D721Med (cell line): ENCODE measurements at regions not wholly inside any gene's neighbourhood (a gene's known extent, or its start where the extent isn't known, plus 50 kb on each side); places are given as distances from the start of the nearest gene placed in this dataset.

ENCODE experiments used
- DNase-seq: peaks from one replicate; pipeline ENCODE4 v3.0.0; 2011; ENCODE audit warnings: low spot score; ENCODE audit not compliant: insufficient read length
- FAIRE-seq: peaks from 2 replicates; lab custom pipeline; 2011; peaks lifted over from hg19 to GRCh38; lab: Jason Lieb, UNC
- TF ChIP-seq, protein P1 (sequence below): IDR thresholded peaks from 2 replicates; pipeline ENCODE4 v1.5.1; 2012; ENCODE audit warnings: mild to moderate bottlenecking, control low read depth; ENCODE audit not compliant: insufficient read depth; ENCODE audit errors: missing control alignments

DNA sequence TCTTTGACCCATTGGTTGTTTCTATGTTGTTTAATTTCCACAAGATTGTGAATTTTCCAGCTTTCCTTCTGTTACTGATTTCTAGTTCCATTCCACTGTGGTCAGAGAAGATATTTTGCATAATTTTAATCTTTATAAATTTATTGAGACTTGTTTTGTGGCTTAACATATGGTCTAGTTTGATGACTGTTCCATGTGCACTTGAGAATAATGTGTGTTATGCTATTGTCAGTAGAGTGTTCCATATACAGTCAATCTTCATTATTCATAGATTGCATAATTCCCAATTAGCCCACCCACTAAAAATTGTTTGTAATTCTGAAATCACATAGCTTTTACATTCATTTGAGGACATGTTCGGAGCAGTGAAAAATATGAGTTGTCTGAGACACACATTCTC lies 346.1 kb upstream of the DDI1 start:
- FAIRE-seq (no peak), DNase-seq (no peak)
- TF ChIP-seq, protein P1, sequence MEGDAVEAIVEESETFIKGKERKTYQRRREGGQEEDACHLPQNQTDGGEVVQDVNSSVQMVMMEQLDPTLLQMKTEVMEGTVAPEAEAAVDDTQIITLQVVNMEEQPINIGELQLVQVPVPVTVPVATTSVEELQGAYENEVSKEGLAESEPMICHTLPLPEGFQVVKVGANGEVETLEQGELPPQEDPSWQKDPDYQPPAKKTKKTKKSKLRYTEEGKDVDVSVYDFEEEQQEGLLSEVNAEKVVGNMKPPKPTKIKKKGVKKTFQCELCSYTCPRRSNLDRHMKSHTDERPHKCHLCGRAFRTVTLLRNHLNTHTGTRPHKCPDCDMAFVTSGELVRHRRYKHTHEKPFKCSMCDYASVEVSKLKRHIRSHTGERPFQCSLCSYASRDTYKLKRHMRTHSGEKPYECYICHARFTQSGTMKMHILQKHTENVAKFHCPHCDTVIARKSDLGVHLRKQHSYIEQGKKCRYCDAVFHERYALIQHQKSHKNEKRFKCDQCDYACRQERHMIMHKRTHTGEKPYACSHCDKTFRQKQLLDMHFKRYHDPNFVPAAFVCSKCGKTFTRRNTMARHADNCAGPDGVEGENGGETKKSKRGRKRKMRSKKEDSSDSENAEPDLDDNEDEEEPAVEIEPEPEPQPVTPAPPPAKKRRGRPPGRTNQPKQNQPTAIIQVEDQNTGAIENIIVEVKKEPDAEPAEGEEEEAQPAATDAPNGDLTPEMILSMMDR: no peak

DNA sequence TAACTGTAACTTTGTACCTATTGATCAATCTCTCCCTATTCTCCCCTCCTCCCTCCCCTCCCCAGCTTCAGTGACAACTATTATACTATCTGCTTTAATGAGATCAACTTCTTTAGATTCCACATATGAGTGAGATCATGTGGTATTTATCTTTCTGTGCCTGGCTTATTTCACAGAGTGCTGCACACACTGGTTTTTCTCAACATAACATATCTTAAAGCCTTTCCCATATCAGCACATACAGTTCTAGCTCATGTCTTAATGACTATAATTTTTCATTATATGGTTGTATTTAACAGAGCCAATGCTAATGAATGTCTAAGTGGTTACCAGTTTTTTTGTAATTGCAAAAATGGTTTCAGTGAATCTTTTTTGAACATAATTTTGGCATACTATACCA lies 340.3 kb upstream of the DDI1 start:
- FAIRE-seq (no peak), DNase-seq (no peak)
- TF ChIP-seq, protein P1: no peak

DNA sequence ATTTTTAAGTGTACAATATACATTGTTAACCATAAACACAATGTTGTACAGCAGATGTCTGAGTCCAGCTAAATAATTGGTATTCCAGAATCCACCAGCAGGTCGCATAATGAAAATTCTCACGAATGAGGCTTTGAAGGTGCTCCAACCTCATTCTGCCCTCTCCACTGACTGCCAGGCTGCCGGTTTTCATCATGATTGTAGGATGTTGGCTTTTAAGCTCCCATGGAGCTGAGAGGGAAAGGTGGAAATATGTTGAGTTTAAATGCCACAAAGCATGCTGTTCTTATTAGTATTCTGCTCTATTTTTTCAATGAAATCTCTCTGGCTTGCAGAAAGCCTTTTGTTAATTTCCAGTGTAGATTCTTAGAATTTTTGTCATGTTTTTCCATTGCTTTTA lies 337.2 kb upstream of the DDI1 start:
- FAIRE-seq (no peak), DNase-seq (no peak)
- TF ChIP-seq, protein P1: no peak

DNA sequence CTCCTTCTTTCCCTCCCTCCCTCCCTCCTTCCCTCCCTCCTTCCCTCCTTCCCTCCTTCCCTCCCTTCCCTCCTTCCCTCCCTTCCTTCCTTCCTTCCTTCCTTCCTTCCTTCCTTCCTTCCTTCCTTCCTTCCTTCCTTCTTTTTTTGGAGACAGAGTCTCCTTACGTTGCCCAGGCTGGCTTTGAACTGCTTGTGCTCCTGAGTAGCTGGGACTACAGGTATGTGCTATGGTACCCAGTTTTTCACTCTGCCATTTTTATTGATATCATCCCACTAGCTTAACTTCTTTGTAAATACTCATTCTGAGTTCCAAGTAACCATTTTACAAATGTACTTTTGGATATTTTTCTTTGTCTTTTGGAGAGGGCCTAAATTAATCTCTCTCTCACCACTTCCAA lies 336.8 kb upstream of the DDI1 start:
- DNase-seq (no peak), FAIRE-seq (no peak)
- TF ChIP-seq, protein P1: no peak

DNA sequence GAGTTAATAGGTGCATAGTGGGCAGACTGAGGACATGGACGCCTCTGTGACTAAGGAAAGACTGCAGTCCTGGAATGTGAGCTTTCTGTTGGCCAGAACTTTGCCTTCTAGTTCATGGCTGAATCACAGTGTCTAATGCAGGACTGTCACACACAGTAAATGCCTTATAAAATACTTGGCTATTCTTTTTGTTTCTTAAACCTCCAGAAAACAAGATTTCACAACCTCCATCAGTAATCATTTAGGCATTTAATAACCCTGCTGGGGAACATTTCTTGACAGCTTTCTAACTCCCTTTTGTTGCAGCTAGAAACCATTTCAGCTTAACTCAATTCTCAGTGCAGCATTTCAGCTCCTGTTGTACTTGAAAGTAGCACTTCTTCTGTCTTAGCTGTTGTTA lies 335.8 kb upstream of the DDI1 start:
- DNase-seq (no peak), FAIRE-seq (no peak)
- TF ChIP-seq, protein P1: no peak

DNA sequence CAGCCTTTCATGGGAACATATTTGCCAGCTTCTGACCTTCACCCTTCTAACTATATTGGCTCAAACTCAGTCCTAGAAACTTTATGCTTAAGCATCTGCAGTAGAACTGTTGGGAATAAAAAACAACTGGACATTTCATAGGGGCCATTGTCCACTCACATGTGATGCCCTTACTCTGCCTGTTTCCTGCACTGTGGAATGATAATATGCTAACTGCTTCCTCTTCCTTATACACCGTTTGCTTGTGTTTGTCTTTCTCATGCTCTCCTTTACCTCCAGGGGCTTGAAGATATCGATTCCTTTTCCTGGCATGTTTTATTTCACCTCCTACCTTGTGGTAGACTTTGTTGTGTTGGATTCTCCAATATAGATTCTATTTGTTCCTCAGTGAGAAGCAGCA lies 333.0 kb upstream of the DDI1 start:
- TF ChIP-seq, protein P1: no peak
- DNase-seq (no peak), FAIRE-seq (no peak)

DNA sequence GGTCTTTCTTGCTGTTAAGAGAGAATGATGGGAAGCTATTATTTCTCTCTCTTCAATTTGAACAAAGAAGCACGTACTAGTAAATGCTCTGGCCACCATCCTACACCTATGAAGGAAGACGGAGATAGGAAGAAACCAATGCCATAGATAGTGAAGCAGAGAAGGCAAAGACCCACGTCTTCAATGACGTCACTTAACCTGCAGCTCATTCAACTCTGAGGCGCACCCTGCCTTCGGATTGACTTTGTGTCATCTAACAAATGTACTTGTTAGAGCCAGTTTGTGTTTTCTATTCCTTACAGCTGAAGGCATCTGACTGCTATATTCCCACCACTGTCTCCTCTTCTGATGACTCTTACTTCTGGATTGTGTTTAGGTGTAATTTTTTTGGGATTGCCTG lies 332.5 kb upstream of the DDI1 start:
- no peak for FAIRE-seq
- TF ChIP-seq, protein P1: no peak

More for the DNA sequence above, 332.5 kb upstream of the DDI1 start:
- DNase-seq: no peak
